Fibroblast of skin of left quadriceps (primary cell): ENCODE measurements at regions not wholly inside any gene's neighbourhood (a gene's known extent, or its start where the extent isn't known, plus 50 kb on each side); places are given as distances from the start of the nearest gene placed in this dataset.
"Not testable (repeated sequence)": the region's sequence is repeated elsewhere in the genome, so short reads cannot be mapped to it uniquely, and the experiment has no call there.

ENCODE experiments used
- DNase-seq, 2 experiments: peaks; one replicate each; pipeline ENCODE4 v3.0.0-alpha.2; 2013; ENCODE audit warnings: low read depth in 2 of 2

- not testable (repeated sequence) for DNase-seq
Measured at GRCh38 chr20:29533566-29534177, 1723.8 kb upstream of the DEFB115 start.

- DNase-seq, result not testable (repeated sequence)
Measured at GRCh38 chr20:29566901-29567635, 1690.4 kb upstream of the DEFB115 start.

- not testable (repeated sequence) for DNase-seq
Measured at GRCh38 chr20:29567671-29568070, 1689.8 kb upstream of the DEFB115 start.

- DNase-seq, result not testable (repeated sequence)
Measured at GRCh38 chr20:29570126-29570525, 1687.3 kb upstream of the DEFB115 start.

GRCh38 chr20:29589530-29589929, 1667.9 kb upstream of the DEFB115 start:
- not testable (repeated sequence) for DNase-seq

GRCh38 chr20:29604163-29604562, 1653.3 kb upstream of the DEFB115 start:
- DNase-seq, result not testable (repeated sequence)

GRCh38 chr20:29606171-29606570, 1651.3 kb upstream of the DEFB115 start:
- DNase-seq, result not testable (repeated sequence)

- not testable (repeated sequence) for DNase-seq
Measured at GRCh38 chr20:29629395-29629794, 1628.1 kb upstream of the DEFB115 start.
